ENCODE measurements at regions not wholly inside any gene's neighbourhood (a gene's known extent, or its start where the extent isn't known, plus 50 kb on each side); places are given as distances from the start of the nearest gene placed in this dataset.

GRCh38 chr5:25862276-25862675 lies 1176.1 kb downstream of the CDH9 start:
- Histone ChIP-seq H4K20me1 (ENCODE audit: control insufficient read depth, insufficient read depth) (no peaks in the 10 kb centered on the region), H3K9ac (ENCODE audit: control insufficient read depth, insufficient read depth, low read length) (no peak overlapping the region), H3K79me2 (ENCODE audit: control insufficient read depth, insufficient read depth, low read length) (no peaks in the 10 kb centered on the region), H3K4me1 (ENCODE audit: control insufficient read depth, insufficient read depth, low read length) (no peaks in the 10 kb centered on the region), H3K9me3 (replicated peaks; ENCODE audit: control insufficient read depth, insufficient read depth, low read length) (no peaks in the 10 kb centered on the region), H3K4me3 (no peak overlapping the region), H3K4me2 (ENCODE audit: control insufficient read depth, insufficient read depth) (no peak overlapping the region), H3K27ac (ENCODE audit: control insufficient read depth, insufficient read depth) (no peak overlapping the region), H3K27me3 (replicated peaks in 1 of 2; ENCODE audit: control insufficient read depth in 2 of 2, insufficient read depth in 2 of 2, low read length in 1 of 2) (no peaks in the 10 kb centered on the region), H2AFZ (ENCODE audit: control insufficient read depth, low read depth, low read length) (no peak overlapping the region), H3K36me3 (ENCODE audit: control insufficient read depth in 2 of 2, insufficient read depth in 2 of 2, low read length in 1 of 2) (no peaks in the 10 kb centered on the region)
- no TSS peak for BruUV-seq (replicated peaks)
- TF ChIP-seq NBN (IDR thresholded peaks at IDR 0.05) (no peak), FOXM1 (IDR thresholded peaks at IDR 0.05; ENCODE audit: low read depth, low read length) (no peak), IKZF1 (conservative IDR thresholded peaks at IDR 0.05) (no peak)
- ChIA-PET SMC1A (ENCODE audit: uncharacterized antibody, unreplicated experiment) (no interaction called here), POLR2A (no interaction called here), RAD21 (ENCODE audit: unreplicated experiment) (no interaction called here), CTCF (interaction anchor here (1.0 kb wide), 1 partner anchor 141 kb away, joined by 3 read pairs; no protein-coding TSS in a partner anchor)
- in situ Hi-C loops (cut with MboI), result no loop called here
- WGBS (ENCODE audit: insufficient coverage, insufficient replicate concordance, low lambda C conversion rate, missing lambda C conversion rate), result 50% methylated on average over 2 of the region's 2 CpGs
- FAIRE-seq (no peak), DNase-seq (ENCODE audit: low read depth, low spot score) (no peak), ATAC-seq (no peak)
- intact Hi-C loops (cut with micrococcal nuclease; ENCODE audit: unreplicated experiment), result no loop called here

- BruUV-seq (replicated peaks), result no TSS peak
Observed at GRCh38 chr5:25858019-25858418, 1180.4 kb downstream of the CDH9 start.

More at GRCh38 chr5:25858019-25858418, 1180.4 kb downstream of the CDH9 start:
- H3K4me1 ChIP-seq (ENCODE audit: control insufficient read depth, insufficient read depth, low read length), result no peaks in the 10 kb centered on the region
- intact Hi-C loops (cut with micrococcal nuclease; ENCODE audit: unreplicated experiment) (loop anchor here (10.0 kb wide), 1 partner anchor 313 kb away; no protein-coding TSS in a partner anchor), in situ Hi-C loops (cut with MboI) (no loop called here)
- CTCF ChIA-PET, result interaction anchor here (0.9 to 1.2 kb wide), 3 partner anchors 10 to 36 kb away, joined by 3 read pairs; no protein-coding TSS in a partner anchor
- no peak overlapping the region for H2AFZ ChIP-seq (ENCODE audit: control insufficient read depth, low read depth, low read length)
- no peak overlapping the region for H3K4me3 ChIP-seq
- H3K4me2 ChIP-seq (ENCODE audit: control insufficient read depth, insufficient read depth), result no peak overlapping the region
- WGBS (ENCODE audit: insufficient coverage, insufficient replicate concordance, low lambda C conversion rate, missing lambda C conversion rate), result 36% methylated on average over 6 of the region's 6 CpGs
- H4K20me1 ChIP-seq (ENCODE audit: control insufficient read depth, insufficient read depth), result no peaks in the 10 kb centered on the region
- no peaks in the 10 kb centered on the region for H3K9me3 ChIP-seq (replicated peaks; ENCODE audit: control insufficient read depth, insufficient read depth, low read length)
- H3K27me3 ChIP-seq (replicated peaks in 1 of 2; ENCODE audit: control insufficient read depth in 2 of 2, insufficient read depth in 2 of 2, low read length in 1 of 2), result no peaks in the 10 kb centered on the region
- H3K9ac ChIP-seq (ENCODE audit: control insufficient read depth, insufficient read depth, low read length), result no peak overlapping the region
- POLR2A ChIA-PET, result no interaction called here
- no peak overlapping the region for H3K27ac ChIP-seq (ENCODE audit: control insufficient read depth, insufficient read depth)
- SMC1A ChIA-PET (ENCODE audit: uncharacterized antibody, unreplicated experiment), result no interaction called here
- no peak for DNase-seq (ENCODE audit: low read depth, low spot score)
- RAD21 ChIA-PET (ENCODE audit: unreplicated experiment), result no interaction called here
- no peak for TF ChIP-seq ZBTB40 (IDR thresholded peaks at IDR 0.05; ENCODE audit: borderline replicate concordance)
- TF ChIP-seq REST (IDR thresholded peaks at IDR 0.05; ENCODE audit: low read depth, low read length), result no peak
- TF ChIP-seq CTCF (IDR thresholded peaks at IDR 0.05 in 2 of 3, conservative IDR thresholded peaks at IDR 0.05 in 1 of 3; ENCODE audit: control insufficient read depth in 2 of 3, extremely low read depth in 1 of 3, insufficient read depth in 1 of 3, low read depth in 3 of 3, low read length in 3 of 3), result peak in 1 of 3 experiments; percentile 28; a peak in 1 of 6 replicates
- FAIRE-seq, result no peak
- H3K79me2 ChIP-seq (ENCODE audit: control insufficient read depth, insufficient read depth, low read length), result no peaks in the 10 kb centered on the region
- ATAC-seq, result peak; percentile 76
- H3K36me3 ChIP-seq (ENCODE audit: control insufficient read depth in 2 of 2, insufficient read depth in 2 of 2, low read length in 1 of 2), result no peaks in the 10 kb centered on the region
